IPS-18a (cell line): ENCODE measurements at regions not wholly inside any gene's neighbourhood (a gene's known extent, or its start where the extent isn't known, plus 50 kb on each side); places are given as distances from the start of the nearest gene placed in this dataset.

ENCODE experiments used
- H3K27ac ChIP-seq: one replicate; pipeline ENCODE4 v1.5.1; 2013; ENCODE audit warnings: low read length
- H3K27me3 ChIP-seq: one replicate; pipeline ENCODE4 v1.6.1; 2013; ENCODE audit warnings: mild to moderate bottlenecking, low read length; ENCODE audit not compliant: control insufficient read depth, insufficient read depth
- H3K36me3 ChIP-seq: one replicate; pipeline ENCODE4 v1.6.1; 2013; ENCODE audit warnings: low read depth, low read length; ENCODE audit not compliant: control insufficient read depth
- H3K4me1 ChIP-seq: one replicate; pipeline ENCODE4 v1.6.1; 2013; ENCODE audit warnings: low read depth, low read length; ENCODE audit not compliant: control insufficient read depth
- H3K4me3 ChIP-seq: one replicate; pipeline ENCODE4 v1.5.1; 2013; ENCODE audit warnings: low read length
- H3K9ac ChIP-seq: one replicate; pipeline ENCODE4 v1.6.1; 2013; ENCODE audit warnings: mild to moderate bottlenecking, low read length, moderate library complexity
- H3K9me3 ChIP-seq: one replicate; pipeline ENCODE4 v1.6.1; 2013; ENCODE audit warnings: low read depth, low read length; ENCODE audit not compliant: control insufficient read depth

DNA sequence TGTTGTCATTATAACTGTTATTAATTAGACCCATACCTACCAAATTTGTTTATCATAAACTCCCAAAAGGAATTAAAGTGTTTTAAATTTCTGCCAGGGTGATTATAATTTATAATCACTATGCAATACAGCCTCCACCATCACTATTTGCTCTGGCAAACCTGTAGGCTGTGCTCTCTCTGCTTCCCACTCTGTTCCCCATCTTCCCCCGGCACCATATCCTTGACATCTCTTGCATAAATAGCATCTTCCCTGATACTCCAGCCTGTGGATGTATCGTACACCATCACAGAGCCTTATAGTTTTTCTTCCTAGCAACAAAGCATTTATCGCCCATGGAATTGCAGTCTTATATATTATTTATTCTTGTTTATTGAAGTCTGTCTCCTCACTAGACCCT is 181.5 kb upstream of the TSC22D1 start:
- H3K27ac ChIP-seq, result no peak overlapping the region
- H3K36me3 ChIP-seq, result no peaks in the 10 kb centered on the region
- H3K9ac ChIP-seq, result no peak overlapping the region
- H3K4me3 ChIP-seq, result no peak overlapping the region
- H3K9me3 ChIP-seq, result no peaks in the 10 kb centered on the region
- no peaks in the 10 kb centered on the region for H3K27me3 ChIP-seq
- no peaks in the 10 kb centered on the region for H3K4me1 ChIP-seq

DNA sequence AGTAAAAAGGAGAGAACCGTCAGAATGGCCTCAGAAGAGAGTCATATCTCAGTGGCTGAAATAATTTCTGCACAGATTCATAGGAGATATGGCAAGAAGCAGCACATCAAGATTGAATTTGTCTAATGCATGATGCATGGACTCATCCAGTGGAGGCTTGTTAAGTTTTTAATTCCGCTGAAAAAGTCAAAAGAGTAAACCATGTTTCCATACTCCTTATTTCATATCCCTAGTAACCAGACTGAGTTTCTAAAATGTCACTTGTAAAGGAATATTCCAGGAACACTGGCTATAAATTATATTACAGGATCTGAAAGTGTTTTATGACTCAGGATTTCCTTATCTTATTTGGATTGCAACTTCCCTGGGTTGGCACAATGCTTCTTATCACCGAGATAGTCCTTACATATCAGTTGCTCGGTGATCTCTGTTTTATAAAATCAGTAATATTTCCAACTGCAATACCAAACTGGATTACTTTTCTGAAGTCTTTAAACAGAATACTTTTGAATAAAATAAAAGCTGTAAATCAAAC is 180.2 kb upstream of the TSC22D1 start:
- H3K27me3 ChIP-seq, result no peaks in the 10 kb centered on the region
- no peak overlapping the region for H3K4me3 ChIP-seq
- no peaks in the 10 kb centered on the region for H3K36me3 ChIP-seq
- no peak overlapping the region for H3K27ac ChIP-seq
- H3K4me1 ChIP-seq, result no peaks in the 10 kb centered on the region
- H3K9me3 ChIP-seq, result no peaks in the 10 kb centered on the region
- no peak overlapping the region for H3K9ac ChIP-seq

GRCh38 chr13:44755872-44756271 is 179.7 kb upstream of the TSC22D1 start:
- Histone ChIP-seq H3K27me3 (no peaks in the 10 kb centered on the region), H3K4me3 (no peak overlapping the region), H3K36me3 (no peaks in the 10 kb centered on the region), H3K4me1 (no peaks in the 10 kb centered on the region), H3K27ac (no peak overlapping the region), H3K9ac (no peak overlapping the region), H3K9me3 (no peaks in the 10 kb centered on the region)

- Histone ChIP-seq H3K9ac (no peak overlapping the region), H3K27me3 (no peaks in the 10 kb centered on the region), H3K36me3 (no peaks in the 10 kb centered on the region), H3K4me3 (no peak overlapping the region), H3K9me3 (no peaks in the 10 kb centered on the region), H3K4me1 (no peaks in the 10 kb centered on the region), H3K27ac (no peak overlapping the region)
Observed at GRCh38 chr13:44752164-44752563, 176.0 kb upstream of the TSC22D1 start.

DNA sequence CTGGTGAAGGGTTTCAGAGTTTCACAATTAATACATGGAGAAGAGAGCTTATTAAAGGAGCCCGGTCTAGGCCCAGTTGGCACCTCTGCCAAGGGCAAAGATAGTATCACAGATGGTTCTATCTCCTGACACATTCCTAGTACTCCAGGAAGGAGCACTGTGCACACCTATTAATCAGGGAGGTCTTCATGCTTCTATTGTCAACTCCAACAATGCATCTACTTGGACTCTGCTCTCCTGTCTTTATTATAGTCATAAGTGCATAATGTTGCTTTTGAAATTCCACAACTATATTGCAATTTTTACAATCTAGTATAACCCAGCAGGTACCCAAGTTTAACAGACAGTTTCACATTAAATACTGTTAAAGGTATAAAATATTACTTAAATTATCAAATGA is 174.5 kb upstream of the TSC22D1 start:
- no peaks in the 10 kb centered on the region for H3K4me1 ChIP-seq
- H3K27me3 ChIP-seq, result no peaks in the 10 kb centered on the region
- no peaks in the 10 kb centered on the region for H3K36me3 ChIP-seq
- no peak overlapping the region for H3K4me3 ChIP-seq
- no peak overlapping the region for H3K27ac ChIP-seq
- H3K9me3 ChIP-seq, result no peaks in the 10 kb centered on the region
- H3K9ac ChIP-seq, result no peak overlapping the region

DNA sequence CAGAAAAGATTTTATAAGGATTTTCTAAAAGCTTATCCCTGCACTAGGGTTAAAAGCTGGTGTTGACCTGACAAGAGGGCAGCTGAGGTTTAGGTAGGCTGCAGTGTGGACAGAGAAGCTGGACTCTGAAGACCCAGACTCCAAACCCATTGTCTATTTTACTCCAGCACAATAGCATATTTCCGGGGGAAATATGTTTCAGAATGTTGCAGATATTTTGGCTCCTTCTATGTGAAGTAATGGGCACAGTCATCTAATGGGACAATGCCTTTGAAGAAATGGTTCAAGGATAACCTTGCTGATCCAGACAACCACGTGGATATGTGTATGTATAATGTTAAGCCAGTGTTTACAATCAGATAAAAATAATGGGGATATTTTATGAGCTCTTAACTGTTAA is 173.8 kb upstream of the TSC22D1 start:
- Histone ChIP-seq H3K9ac (no peak overlapping the region), H3K27ac (no peak overlapping the region), H3K9me3 (no peaks in the 10 kb centered on the region), H3K4me3 (no peak overlapping the region), H3K27me3 (no peaks in the 10 kb centered on the region), H3K36me3 (no peaks in the 10 kb centered on the region), H3K4me1 (no peaks in the 10 kb centered on the region)

- Histone ChIP-seq H3K27me3 (no peaks in the 10 kb centered on the region), H3K36me3 (no peaks in the 10 kb centered on the region), H3K9me3 (no peaks in the 10 kb centered on the region), H3K9ac (no peak overlapping the region), H3K27ac (no peak overlapping the region), H3K4me1 (no peaks in the 10 kb centered on the region), H3K4me3 (no peak overlapping the region)
Observed at GRCh38 chr13:44748439-44748838, 172.3 kb upstream of the TSC22D1 start.

DNA sequence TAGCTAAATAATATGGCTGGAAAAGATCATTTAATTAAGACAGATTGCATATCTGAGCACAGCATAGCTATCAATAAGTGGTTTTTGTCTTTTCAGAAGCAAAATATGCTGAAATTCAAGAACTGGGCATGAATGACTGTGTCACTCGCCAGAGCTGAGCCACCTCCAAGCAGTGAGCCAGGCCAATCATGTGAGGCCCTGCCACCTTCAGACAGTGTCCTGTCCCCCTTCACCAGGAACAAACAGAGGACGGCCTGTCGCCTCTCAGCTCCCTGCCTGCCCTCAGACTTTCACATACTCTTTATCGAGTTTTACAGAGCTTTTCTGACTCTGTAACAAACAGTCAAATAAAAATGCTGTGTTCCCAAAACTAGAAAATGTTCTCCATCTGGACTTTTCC is 171.0 kb upstream of the TSC22D1 start:
- H3K9ac ChIP-seq, result no peak overlapping the region
- H3K9me3 ChIP-seq, result no peaks in the 10 kb centered on the region
- no peaks in the 10 kb centered on the region for H3K36me3 ChIP-seq
- H3K4me1 ChIP-seq, result no peaks in the 10 kb centered on the region
- H3K4me3 ChIP-seq, result no peak overlapping the region
- no peaks in the 10 kb centered on the region for H3K27me3 ChIP-seq
- H3K27ac ChIP-seq, result no peak overlapping the region

DNA sequence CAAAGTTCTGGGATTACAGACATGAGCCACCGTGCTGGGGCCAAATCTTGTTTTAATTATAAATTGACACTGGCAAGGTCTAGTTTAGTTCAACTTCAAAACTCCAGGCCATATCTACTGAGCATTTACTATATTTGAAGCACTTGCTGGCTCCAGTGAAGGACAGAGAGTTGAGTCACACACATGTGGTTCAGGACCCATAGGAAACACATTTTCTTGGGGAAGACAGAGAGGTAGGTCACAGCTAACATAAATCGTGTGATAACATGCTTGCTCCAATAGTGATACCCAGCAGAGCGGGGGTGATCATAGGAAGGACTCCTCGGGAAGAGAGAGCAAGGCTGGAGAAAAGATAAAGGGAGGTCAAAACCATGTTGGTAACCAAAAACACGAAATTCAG is 170.6 kb upstream of the TSC22D1 start:
- no peaks in the 10 kb centered on the region for H3K36me3 ChIP-seq
- no peaks in the 10 kb centered on the region for H3K4me1 ChIP-seq
- no peaks in the 10 kb centered on the region for H3K27me3 ChIP-seq
- H3K27ac ChIP-seq, result no peak overlapping the region
- no peaks in the 10 kb centered on the region for H3K9me3 ChIP-seq
- H3K9ac ChIP-seq, result no peak overlapping the region
- H3K4me3 ChIP-seq, result no peak overlapping the region

DNA sequence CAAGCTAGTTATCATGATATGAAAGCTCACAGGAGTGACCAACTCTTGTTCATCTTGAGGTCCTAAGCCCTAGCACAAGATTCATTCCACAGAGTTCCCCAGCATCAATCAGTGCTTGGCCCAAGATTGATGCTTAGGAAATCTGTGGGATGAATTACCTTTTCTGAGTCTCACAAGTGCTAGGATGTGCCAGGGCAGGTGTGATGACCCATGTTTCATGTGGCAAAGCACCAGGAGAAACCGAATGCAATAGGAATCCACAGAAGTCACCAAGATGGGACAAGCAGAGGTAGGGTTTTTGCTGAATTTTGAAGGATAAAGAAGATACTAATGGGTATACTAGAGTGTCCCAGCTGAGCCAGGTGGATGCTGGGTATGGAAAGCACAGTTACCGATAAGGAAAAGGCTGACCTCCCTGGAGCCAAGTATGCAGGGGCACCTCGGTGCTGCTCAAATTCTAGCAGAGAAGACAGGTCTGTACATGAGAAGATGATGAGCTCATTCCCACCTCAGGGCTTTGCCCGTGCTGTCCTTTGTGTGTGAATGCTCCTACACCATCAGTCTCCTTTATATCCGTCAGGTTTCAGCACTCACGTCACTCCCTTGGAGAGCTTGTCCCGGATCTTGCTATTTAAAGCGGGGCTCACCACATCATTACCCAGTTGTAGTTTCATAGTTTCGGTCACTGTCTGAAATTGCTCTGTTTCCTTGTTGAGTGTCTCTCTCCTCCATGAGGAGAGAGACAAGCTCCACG is 168.9 kb upstream of the TSC22D1 start:
- no peaks in the 10 kb centered on the region for H3K9me3 ChIP-seq
- H3K27me3 ChIP-seq, result no peaks in the 10 kb centered on the region
- H3K4me1 ChIP-seq, result no peaks in the 10 kb centered on the region
- H3K4me3 ChIP-seq, result no peak overlapping the region
- H3K27ac ChIP-seq, result no peak overlapping the region
- H3K36me3 ChIP-seq, result no peaks in the 10 kb centered on the region
- no peak overlapping the region for H3K9ac ChIP-seq

DNA sequence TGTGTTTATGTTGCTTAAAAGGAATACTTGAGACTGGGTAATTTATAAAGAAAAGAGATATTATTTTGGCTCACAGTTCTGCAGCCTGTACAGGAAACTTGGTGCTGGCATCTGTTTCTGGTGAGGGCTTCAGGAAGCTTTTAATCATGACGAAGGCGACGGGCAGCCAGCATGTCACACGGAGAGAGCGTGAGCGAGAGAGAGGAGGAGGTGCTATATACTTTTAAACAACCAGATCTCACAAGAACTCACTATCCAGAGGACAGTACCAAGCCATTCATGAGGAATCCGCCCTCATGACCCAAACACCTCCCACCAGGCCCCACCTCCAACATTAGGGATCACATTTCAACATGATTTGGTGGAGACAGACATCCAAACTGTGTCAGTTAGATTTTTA is 163.4 kb upstream of the TSC22D1 start:
- Histone ChIP-seq H3K36me3 (no peaks in the 10 kb centered on the region), H3K4me1 (peaks cover 4% of the 10 kb centered on the region), H3K9me3 (no peaks in the 10 kb centered on the region), H3K4me3 (no peak overlapping the region), H3K27me3 (no peaks in the 10 kb centered on the region), H3K27ac (no peak overlapping the region), H3K9ac (no peak overlapping the region)

GRCh38 chr13:44739120-44739519 is 163.0 kb upstream of the TSC22D1 start:
- H3K4me3 ChIP-seq, result no peak overlapping the region
- H3K4me1 ChIP-seq, result peaks cover 4% of the 10 kb centered on the region
- no peak overlapping the region for H3K9ac ChIP-seq
- H3K36me3 ChIP-seq, result no peaks in the 10 kb centered on the region
- H3K27me3 ChIP-seq, result no peaks in the 10 kb centered on the region
- H3K27ac ChIP-seq, result no peak overlapping the region
- no peaks in the 10 kb centered on the region for H3K9me3 ChIP-seq
